ENCODE measurements at regions not wholly inside any gene's neighbourhood (a gene's known extent, or its start where the extent isn't known, plus 50 kb on each side); places are given as distances from the start of the nearest gene placed in this dataset.

- DNase-seq = no peak
- Histone ChIP-seq H3K4me3 (ENCODE audit: low read length) (no peak overlapping the region), H3K36me3 (ENCODE audit: control insufficient read depth, insufficient read depth, low read length) (no peaks in the 10 kb centered on the region), H3K27ac (ENCODE audit: low read length) (no peak overlapping the region), H3K27me3 (ENCODE audit: control insufficient read depth, insufficient read depth, low read length) (peaks cover 25% of the 10 kb centered on the region), H3K4me1 (ENCODE audit: control insufficient read depth, insufficient read depth, low read length) (no peaks in the 10 kb centered on the region), H3K9me3 (replicated peaks; ENCODE audit: control insufficient read depth, low read depth, low read length) (no peaks in the 10 kb centered on the region)
- 68% methylated on average over 15 of the region's 16 CpGs for WGBS (ENCODE audit: insufficient coverage)
These were observed 96.7 kb upstream of the NKX1-1 start for GRCh38 chr4:1502976-1503375.

DNA sequence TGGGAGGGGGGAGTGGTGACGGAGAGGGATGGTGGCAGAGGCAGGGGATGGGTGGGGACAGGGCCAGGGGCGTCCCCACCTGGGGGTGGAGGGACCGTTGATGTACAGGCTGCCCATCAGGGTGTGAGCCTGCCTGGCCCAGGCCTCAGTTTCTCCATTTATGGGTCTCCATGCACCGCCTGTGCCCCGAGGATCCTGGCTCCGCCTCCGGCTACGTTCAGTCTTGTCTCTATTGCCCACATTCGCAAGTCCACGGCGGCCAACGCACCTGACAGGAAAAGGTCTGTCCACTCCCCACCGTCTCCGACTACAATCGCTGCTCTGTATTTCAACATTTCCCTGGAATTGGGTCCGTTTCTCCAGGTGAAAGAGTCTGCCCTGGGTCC, 96.3 kb upstream of the NKX1-1 start:
- Histone ChIP-seq H3K27me3 (ENCODE audit: control insufficient read depth, insufficient read depth, low read length) (peaks cover 22% of the 10 kb centered on the region), H3K36me3 (ENCODE audit: control insufficient read depth, insufficient read depth, low read length) (no peaks in the 10 kb centered on the region), H3K4me1 (ENCODE audit: control insufficient read depth, insufficient read depth, low read length) (no peaks in the 10 kb centered on the region), H3K4me3 (ENCODE audit: low read length) (no peak overlapping the region), H3K27ac (ENCODE audit: low read length) (no peak overlapping the region), H3K9me3 (replicated peaks; ENCODE audit: control insufficient read depth, low read depth, low read length) (no peaks in the 10 kb centered on the region)
- no peak for DNase-seq
- WGBS (ENCODE audit: insufficient coverage) = 67% methylated on average over 15 of the region's 16 CpGs

GRCh38 chr4:1501754-1502500, 95.7 kb upstream of the NKX1-1 start:
- 48% methylated on average over 21 of the region's 23 CpGs for WGBS (ENCODE audit: insufficient coverage)
- no peak for DNase-seq

DNA sequence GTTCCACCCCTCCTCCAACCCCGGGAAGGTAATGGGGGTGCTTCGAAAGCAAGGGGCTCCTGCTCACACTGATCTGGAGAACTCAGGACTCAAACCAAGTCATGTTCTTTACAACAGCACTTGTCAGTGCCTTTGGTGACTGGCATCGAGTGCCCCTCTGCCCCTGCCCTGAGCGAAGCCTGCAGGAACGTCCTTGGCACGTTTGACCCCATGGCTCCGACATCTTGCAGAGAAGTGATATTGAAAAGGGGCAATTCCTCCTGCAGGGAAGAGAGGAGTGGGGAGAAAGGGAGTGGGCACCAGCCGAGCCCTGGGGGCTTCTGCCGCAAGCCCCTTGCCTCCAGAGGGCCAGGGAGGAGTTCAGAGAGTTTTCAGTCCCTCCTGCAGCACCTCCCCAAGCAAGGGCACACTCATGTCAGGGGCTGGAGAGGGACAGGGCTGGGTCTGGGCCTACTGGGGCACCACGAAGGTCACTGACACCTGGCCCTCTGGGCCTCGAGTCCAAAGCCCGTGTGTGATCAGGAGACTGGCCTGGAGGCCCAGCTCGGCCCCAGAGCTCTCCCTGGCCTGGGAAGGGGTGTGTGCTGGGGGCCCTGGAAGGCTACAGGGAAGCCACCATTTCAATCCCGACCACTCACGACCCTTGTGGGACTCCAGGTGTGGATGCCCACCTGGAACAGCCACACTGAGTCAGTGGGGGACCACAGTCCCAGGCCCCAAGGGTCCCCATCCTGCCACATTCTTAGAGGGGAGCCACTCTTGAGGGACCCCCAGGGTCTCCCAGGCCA, 94.9 kb upstream of the NKX1-1 start:
- H3K27me3 ChIP-seq (ENCODE audit: control insufficient read depth, insufficient read depth, low read length) = peaks cover 10% of the 10 kb centered on the region
- DNase-seq = no peak
- no peaks in the 10 kb centered on the region for H3K36me3 ChIP-seq (ENCODE audit: control insufficient read depth, insufficient read depth, low read length)
- no peaks in the 10 kb centered on the region for H3K9me3 ChIP-seq (replicated peaks; ENCODE audit: control insufficient read depth, low read depth, low read length)
- H3K27ac ChIP-seq (ENCODE audit: low read length) = no peak overlapping the region
- no peak overlapping the region for H3K4me3 ChIP-seq (ENCODE audit: low read length)
- 79% methylated on average over 10 of the region's 15 CpGs for WGBS (ENCODE audit: insufficient coverage)
- no peaks in the 10 kb centered on the region for H3K4me1 ChIP-seq (ENCODE audit: control insufficient read depth, insufficient read depth, low read length)

More at GRCh38 chr4:1501754-1502500, 95.7 kb upstream of the NKX1-1 start:
- Histone ChIP-seq H3K27me3 (ENCODE audit: control insufficient read depth, insufficient read depth, low read length) (peaks cover 17% of the 10 kb centered on the region), H3K4me3 (ENCODE audit: low read length) (no peak overlapping the region), H3K27ac (ENCODE audit: low read length) (no peak overlapping the region), H3K4me1 (ENCODE audit: control insufficient read depth, insufficient read depth, low read length) (no peaks in the 10 kb centered on the region), H3K9me3 (replicated peaks; ENCODE audit: control insufficient read depth, low read depth, low read length) (no peaks in the 10 kb centered on the region), H3K36me3 (ENCODE audit: control insufficient read depth, insufficient read depth, low read length) (no peaks in the 10 kb centered on the region)

- DNase-seq = no peak
- Histone ChIP-seq H3K4me3 (ENCODE audit: low read length) (no peak overlapping the region), H3K4me1 (ENCODE audit: control insufficient read depth, insufficient read depth, low read length) (no peaks in the 10 kb centered on the region), H3K27ac (ENCODE audit: low read length) (no peak overlapping the region), H3K9me3 (replicated peaks; ENCODE audit: control insufficient read depth, low read depth, low read length) (no peaks in the 10 kb centered on the region), H3K27me3 (ENCODE audit: control insufficient read depth, insufficient read depth, low read length) (peaks cover 3% of the 10 kb centered on the region), H3K36me3 (ENCODE audit: control insufficient read depth, insufficient read depth, low read length) (no peaks in the 10 kb centered on the region)
- 78% methylated on average over 11 of the region's 18 CpGs for WGBS (ENCODE audit: insufficient coverage)
These were observed 94.2 kb upstream of the NKX1-1 start for GRCh38 chr4:1500231-1500965.

- Histone ChIP-seq H3K27me3 (ENCODE audit: control insufficient read depth, insufficient read depth, low read length) (no peaks in the 10 kb centered on the region), H3K4me3 (ENCODE audit: low read length) (no peak overlapping the region), H3K9me3 (replicated peaks; ENCODE audit: control insufficient read depth, low read depth, low read length) (no peaks in the 10 kb centered on the region), H3K4me1 (ENCODE audit: control insufficient read depth, insufficient read depth, low read length) (no peaks in the 10 kb centered on the region), H3K27ac (ENCODE audit: low read length) (no peak overlapping the region), H3K36me3 (ENCODE audit: control insufficient read depth, insufficient read depth, low read length) (no peaks in the 10 kb centered on the region)
- WGBS (ENCODE audit: insufficient coverage) = 72% methylated on average over 7 of the region's 7 CpGs
- no peak for DNase-seq
These were observed 93.2 kb upstream of the NKX1-1 start for GRCh38 chr4:1499465-1499864.

GRCh38 chr4:1497189-1497801, 91.1 kb upstream of the NKX1-1 start:
- Histone ChIP-seq H3K27ac (ENCODE audit: low read length) (no peak overlapping the region), H3K27me3 (ENCODE audit: control insufficient read depth, insufficient read depth, low read length) (peaks cover 8% of the 10 kb centered on the region), H3K4me3 (ENCODE audit: low read length) (no peak overlapping the region), H3K4me1 (ENCODE audit: control insufficient read depth, insufficient read depth, low read length) (peaks cover 15% of the 10 kb centered on the region), H3K36me3 (ENCODE audit: control insufficient read depth, insufficient read depth, low read length) (no peaks in the 10 kb centered on the region), H3K9me3 (replicated peaks; ENCODE audit: control insufficient read depth, low read depth, low read length) (no peaks in the 10 kb centered on the region)
- DNase-seq = no peak
- WGBS (ENCODE audit: insufficient coverage) = 70% methylated on average over 7 of the region's 7 CpGs

DNA sequence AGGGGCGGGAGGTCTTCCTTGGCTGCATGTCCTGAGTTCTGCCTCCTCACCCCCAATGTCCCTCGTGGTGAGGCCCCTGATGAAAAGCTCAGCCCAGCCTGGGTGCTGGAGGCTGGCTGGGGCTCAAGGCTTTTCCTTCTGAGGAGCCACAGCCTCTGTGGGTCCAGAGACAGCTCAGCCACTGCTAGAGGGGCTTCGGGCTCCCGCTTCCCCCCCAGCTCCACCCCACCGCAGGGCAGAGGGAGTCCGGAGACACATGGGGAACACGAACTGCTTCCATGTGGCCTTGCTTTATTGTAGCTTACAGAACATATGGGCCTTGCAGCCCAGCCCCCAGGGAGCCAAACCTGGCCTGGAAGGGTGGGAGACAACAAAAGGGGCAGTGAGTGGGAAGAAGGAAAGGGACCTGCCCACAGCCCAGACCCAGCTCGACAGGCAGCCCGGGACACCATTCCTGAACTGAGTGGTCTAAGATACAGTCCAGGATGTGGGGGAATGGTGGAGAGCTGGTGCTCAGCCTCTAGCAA, 89.9 kb upstream of the NKX1-1 start:
- no peak for DNase-seq
- Histone ChIP-seq H3K4me3 (ENCODE audit: low read length) (no peak overlapping the region), H3K27ac (ENCODE audit: low read length) (no peak overlapping the region), H3K27me3 (ENCODE audit: control insufficient read depth, insufficient read depth, low read length) (peaks cover 19% of the 10 kb centered on the region), H3K36me3 (ENCODE audit: control insufficient read depth, insufficient read depth, low read length) (no peaks in the 10 kb centered on the region), H3K9me3 (replicated peaks; ENCODE audit: control insufficient read depth, low read depth, low read length) (no peaks in the 10 kb centered on the region), H3K4me1 (ENCODE audit: control insufficient read depth, insufficient read depth, low read length) (peaks cover 18% of the 10 kb centered on the region)
- 80% methylated on average over 5 of the region's 9 CpGs for WGBS (ENCODE audit: insufficient coverage)

DNA sequence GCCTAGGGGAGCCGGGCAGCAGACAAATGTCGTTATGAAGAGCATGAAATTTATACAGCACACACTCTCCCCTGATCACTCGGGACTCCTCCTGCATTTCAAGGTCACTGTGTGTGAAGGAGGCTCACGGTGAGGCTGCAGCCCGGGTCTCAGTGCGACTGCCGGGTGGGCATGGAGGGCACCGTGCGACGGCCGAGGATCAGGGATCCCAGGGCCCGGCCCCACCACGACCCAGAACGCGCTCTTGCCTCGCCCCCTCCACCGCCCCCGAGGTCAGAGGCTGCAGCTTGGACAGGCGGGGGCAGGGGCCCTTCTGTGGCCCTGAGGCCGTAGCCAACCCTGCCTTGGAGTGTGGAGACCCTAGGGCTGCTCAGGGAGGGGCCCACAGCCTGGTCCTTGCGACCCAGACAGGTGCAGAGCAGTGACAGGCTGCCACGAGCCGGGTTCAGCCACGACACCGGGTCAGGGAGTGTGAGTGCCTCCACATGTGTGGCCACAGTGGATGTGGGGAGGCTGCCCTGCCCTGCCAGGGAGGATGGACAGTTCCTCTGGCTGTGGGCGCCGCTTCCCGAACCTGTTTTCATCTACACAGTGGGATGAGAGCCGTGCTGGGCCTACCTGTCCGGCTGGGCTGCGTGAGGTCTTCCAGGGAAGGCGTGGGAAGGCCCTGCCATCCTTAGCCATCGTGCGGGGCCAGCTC, 89.3 kb upstream of the NKX1-1 start:
- no peak overlapping the region for H3K27ac ChIP-seq (ENCODE audit: low read length)
- DNase-seq = no peak
- no peaks in the 10 kb centered on the region for H3K36me3 ChIP-seq (ENCODE audit: control insufficient read depth, insufficient read depth, low read length)
- H3K4me1 ChIP-seq (ENCODE audit: control insufficient read depth, insufficient read depth, low read length) = peaks cover 18% of the 10 kb centered on the region
- H3K4me3 ChIP-seq (ENCODE audit: low read length) = no peak overlapping the region
- H3K27me3 ChIP-seq (ENCODE audit: control insufficient read depth, insufficient read depth, low read length) = peaks cover 26% of the 10 kb centered on the region
- H3K9me3 ChIP-seq (replicated peaks; ENCODE audit: control insufficient read depth, low read depth, low read length) = no peaks in the 10 kb centered on the region
- WGBS (ENCODE audit: insufficient coverage) = 78% methylated on average over 31 of the region's 34 CpGs
